ENCODE measurements at regions not wholly inside any gene's neighbourhood (a gene's known extent, or its start where the extent isn't known, plus 50 kb on each side); places are given as distances from the start of the nearest gene placed in this dataset.
"Not testable (repeated sequence)": the region's sequence is repeated elsewhere in the genome, so short reads cannot be mapped to it uniquely, and the experiment has no call there.

DNA sequence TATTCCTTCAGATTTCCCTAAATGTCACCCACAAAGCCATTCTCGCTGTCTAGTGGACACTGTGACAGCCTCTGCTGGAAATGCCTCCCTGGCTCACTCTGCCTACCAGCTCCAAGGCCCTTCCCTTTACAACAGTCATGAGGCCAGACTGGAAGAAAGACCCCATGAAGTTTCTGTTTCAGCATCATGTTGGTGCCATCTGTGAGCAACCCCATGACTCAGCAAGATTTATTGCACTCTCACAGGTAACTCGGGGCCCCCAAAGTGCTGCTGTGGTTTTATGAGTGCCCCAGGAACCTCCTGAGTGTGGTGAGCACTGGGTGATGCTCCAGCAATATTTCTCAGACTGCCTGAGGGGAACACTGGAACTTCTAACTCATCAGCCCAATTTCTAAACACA, 218.6 kb downstream of the ZNF33B start:
- Histone ChIP-seq H3K9me3 (no peaks in the 10 kb centered on the region), H3K27ac (no peak overlapping the region), H3K4me3 (no peak overlapping the region), H3K27me3 (no peaks in the 10 kb centered on the region), H3K36me3 (no peaks in the 10 kb centered on the region), H3K4me1 (no peaks in the 10 kb centered on the region)
- no peak for DNase-seq (ENCODE audit: low spot score in 2 of 2)
- TF ChIP-seq, protein P1, sequence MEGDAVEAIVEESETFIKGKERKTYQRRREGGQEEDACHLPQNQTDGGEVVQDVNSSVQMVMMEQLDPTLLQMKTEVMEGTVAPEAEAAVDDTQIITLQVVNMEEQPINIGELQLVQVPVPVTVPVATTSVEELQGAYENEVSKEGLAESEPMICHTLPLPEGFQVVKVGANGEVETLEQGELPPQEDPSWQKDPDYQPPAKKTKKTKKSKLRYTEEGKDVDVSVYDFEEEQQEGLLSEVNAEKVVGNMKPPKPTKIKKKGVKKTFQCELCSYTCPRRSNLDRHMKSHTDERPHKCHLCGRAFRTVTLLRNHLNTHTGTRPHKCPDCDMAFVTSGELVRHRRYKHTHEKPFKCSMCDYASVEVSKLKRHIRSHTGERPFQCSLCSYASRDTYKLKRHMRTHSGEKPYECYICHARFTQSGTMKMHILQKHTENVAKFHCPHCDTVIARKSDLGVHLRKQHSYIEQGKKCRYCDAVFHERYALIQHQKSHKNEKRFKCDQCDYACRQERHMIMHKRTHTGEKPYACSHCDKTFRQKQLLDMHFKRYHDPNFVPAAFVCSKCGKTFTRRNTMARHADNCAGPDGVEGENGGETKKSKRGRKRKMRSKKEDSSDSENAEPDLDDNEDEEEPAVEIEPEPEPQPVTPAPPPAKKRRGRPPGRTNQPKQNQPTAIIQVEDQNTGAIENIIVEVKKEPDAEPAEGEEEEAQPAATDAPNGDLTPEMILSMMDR (IDR thresholded peaks at IDR 0.05) = no peak
- TF ChIP-seq POLR2AphosphoS5 (IDR thresholded peaks at IDR 0.05) (no peak), POLR2A (IDR thresholded peaks at IDR 0.05) (no peak)
- intact Hi-C loops (cut with DNase I; ENCODE audit: low total_unique reads) = no loop called here

DNA sequence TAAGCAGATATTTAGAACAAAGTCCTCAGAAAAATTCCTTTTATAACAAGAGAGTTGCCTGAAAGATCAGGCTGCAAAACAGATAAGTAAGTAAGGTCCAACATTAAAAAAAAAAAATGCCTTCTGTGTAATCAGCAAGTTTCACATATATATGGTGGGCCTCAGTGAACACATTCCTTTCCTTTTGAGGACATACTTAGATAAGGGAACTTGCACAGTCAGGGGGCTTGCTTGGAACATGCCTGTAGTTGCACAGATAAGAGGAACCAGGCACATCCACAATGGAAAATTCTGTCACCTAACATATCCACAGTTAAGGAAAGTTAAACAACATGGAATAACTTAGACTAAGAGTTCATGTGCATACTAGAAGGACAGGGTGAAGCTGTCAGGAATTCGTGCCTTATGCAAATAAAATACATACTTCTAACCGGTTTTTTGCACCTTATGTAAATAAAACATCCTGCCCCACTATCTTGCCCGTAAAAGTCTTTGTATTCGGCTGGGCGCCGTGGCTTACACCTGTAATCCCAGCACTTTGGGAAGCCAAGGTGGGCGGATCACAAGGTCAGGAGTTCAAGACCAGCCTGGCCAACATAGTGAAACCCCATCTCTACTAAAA, 257.3 kb downstream of the ZNF33B start:
- no peaks in the 10 kb centered on the region for H3K36me3 ChIP-seq
- H3K4me1 ChIP-seq = no peaks in the 10 kb centered on the region
- H3K4me3 ChIP-seq = no peak overlapping the region
- no peaks in the 10 kb centered on the region for H3K9me3 ChIP-seq
- no peak for DNase-seq (ENCODE audit: low spot score in 2 of 2)
- intact Hi-C loops (cut with DNase I; ENCODE audit: low total_unique reads) = no loop called here
- no peaks in the 10 kb centered on the region for H3K27me3 ChIP-seq
- H3K27ac ChIP-seq = no peak overlapping the region
- TF ChIP-seq POLR2AphosphoS5 (IDR thresholded peaks at IDR 0.05) = no peak
- no peak for TF ChIP-seq POLR2A (IDR thresholded peaks at IDR 0.05)
- TF ChIP-seq, protein P1 (IDR thresholded peaks at IDR 0.05) = no peak

DNA sequence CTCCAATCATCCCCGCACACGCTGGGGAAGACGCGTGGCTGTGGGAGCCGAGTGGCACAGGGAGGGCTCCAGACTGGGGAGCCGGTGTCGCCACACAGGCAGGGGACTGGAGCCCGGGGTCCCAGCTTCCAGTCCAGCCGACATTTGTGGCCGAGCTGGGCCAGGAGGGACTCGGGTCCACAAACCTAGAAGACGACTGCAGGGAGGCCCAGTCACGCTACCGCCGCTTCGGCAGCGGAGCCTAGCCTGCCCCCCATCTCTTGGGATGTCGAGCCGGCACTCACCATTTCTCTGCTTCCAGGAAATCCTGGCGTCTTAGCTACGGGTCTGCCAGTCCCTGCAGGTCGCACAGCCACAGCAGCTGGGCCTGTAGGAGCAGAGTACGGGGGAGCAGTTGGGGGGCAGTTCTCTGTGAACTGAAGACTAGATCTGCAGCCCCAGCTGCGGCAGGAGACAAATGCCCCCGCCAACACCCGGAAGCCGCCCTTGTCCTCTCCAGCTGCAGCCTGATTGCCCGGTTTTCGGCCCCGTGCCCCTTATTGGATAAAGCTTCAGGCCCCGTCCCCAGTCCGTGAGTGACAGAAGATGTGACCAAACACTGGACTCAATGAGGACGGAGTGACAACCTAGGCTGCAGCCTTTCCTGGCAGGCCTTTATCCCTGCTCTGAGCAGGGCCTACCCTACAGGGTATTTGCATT, 270.7 kb downstream of the ZNF33B start:
- no peak overlapping the region for H3K27ac ChIP-seq
- H3K36me3 ChIP-seq = no peaks in the 10 kb centered on the region
- no peaks in the 10 kb centered on the region for H3K9me3 ChIP-seq
- intact Hi-C loops (cut with DNase I; ENCODE audit: low total_unique reads) = no loop called here
- peak; percentile 86 to 89 for DNase-seq (ENCODE audit: low spot score in 2 of 2)
- TF ChIP-seq POLR2AphosphoS5 (IDR thresholded peaks at IDR 0.05) (no peak), POLR2A (IDR thresholded peaks at IDR 0.05) (no peak)
- TF ChIP-seq, protein P1 (IDR thresholded peaks at IDR 0.05) = no peak
- H3K4me1 ChIP-seq = no peaks in the 10 kb centered on the region
- peak overlapping the region; percentile 56 to 75 (median 62) for H3K4me3 ChIP-seq
- no peaks in the 10 kb centered on the region for H3K27me3 ChIP-seq

DNA sequence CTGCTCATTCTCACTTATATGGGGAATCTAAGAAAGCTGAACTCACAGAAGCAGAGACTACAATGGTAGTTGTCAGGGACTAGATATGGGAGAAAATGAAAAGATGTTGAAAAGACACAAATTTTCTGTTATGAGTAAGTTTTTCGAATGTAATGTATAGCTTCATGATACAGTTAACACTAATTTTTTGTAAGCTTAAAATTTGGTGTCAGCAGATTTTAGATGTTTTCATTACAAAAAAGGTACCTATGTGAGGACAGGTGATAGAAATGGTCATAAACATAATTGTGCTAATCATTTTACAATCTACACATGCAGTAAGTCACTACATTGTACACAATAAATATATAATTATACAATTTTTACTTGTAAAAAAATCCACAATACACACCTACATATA, 286.6 kb downstream of the ZNF33B start:
- Histone ChIP-seq H3K36me3 (no peaks in the 10 kb centered on the region), H3K9me3 (peaks cover 11 to 38% of the 10 kb centered on the region in 2 donors), H3K4me1 (no peaks in the 10 kb centered on the region), H3K4me3 (no peak overlapping the region), H3K27ac (no peak overlapping the region), H3K27me3 (no peaks in the 10 kb centered on the region)
- DNase-seq (ENCODE audit: low spot score in 2 of 2) = no peak
- TF ChIP-seq POLR2AphosphoS5 (IDR thresholded peaks at IDR 0.05) (no peak), POLR2A (IDR thresholded peaks at IDR 0.05) (no peak)
- TF ChIP-seq, protein P1 (IDR thresholded peaks at IDR 0.05) = no peak
- intact Hi-C loops (cut with DNase I; ENCODE audit: low total_unique reads) = no loop called here

DNA sequence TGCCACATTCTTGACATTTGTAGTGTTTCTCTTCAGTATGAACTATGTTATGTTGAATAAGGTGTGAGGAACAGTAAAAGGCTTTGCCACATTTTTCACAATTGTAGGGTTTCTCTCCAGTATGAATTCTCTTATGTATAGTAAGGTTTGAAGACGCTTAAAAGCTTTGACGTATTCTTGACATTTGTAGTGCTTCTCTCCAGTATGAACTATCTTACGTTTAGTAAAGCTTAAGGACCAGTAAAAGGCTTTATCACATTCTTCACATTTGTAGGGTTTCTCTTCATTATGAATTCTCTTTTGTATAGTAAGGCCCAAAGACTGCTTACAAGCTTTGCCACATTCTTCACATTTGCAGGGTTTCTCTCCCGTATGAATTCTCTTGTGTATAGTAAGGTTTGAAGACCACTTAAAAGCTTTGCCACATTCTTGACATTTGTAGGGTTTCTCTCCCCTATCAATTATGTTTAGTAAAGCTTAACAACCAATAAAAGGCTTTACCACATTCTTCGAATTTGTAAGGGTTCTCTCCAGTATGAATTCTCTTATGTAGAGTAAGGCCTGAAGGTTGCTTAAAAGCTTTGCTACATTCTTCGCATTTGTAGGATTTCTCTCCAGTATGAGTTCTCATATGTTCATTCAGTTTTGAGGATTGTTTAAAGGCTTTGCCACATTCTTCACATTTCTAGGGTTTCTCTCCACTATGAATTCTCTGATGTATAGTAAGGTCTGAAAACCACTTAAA, 301.6 kb downstream of the ZNF33B start:
- peaks cover 49 to 81% of the 10 kb centered on the region in 2 donors for H3K9me3 ChIP-seq
- H3K4me3 ChIP-seq; H3K36me3 ChIP-seq; intact Hi-C loops (cut with DNase I; ENCODE audit: low total_unique reads); H3K4me1 ChIP-seq; DNase-seq (ENCODE audit: low spot score in 2 of 2); H3K27me3 ChIP-seq; H3K27ac ChIP-seq: not testable (repeated sequence)

DNA sequence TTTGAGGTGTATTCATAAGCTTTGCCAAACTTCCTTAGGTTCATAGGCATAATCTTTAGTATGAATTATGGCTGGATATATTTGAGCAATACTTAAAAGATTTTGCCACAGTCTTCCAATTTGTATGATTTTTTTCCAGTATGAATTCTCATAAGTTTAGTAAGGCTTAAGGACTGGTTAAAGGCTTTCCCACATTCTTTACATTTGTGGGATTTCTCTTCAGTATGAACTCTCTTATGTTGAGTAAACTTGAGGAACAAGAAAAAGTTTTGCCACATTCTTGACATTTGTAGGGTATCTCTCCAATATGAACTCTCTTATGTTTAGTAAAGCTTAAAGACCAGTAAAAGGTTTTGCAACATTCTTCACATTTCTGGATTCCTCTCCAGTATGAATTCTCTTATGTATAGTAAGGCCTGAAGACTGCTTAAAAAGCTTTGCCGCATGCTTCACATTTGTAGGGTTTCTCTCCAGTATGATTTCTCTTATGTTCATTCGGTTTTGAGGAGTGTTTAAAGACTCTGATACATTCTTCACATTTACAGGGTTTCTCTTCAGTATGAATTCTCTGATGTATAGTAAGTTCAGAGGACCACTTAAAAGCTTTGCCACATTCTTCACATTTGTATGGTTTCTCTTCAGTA, 302.6 kb downstream of the ZNF33B start:
- H3K4me3 ChIP-seq; H3K36me3 ChIP-seq; H3K27me3 ChIP-seq; H3K4me1 ChIP-seq; H3K27ac ChIP-seq; DNase-seq (ENCODE audit: low spot score in 2 of 2); intact Hi-C loops (cut with DNase I; ENCODE audit: low total_unique reads): not testable (repeated sequence)
- peaks cover 42 to 89% of the 10 kb centered on the region in 2 donors for H3K9me3 ChIP-seq

All from breast epithelium (tissue), 4 donors.